ENCODE measurements at regions not wholly inside any gene's neighbourhood (a gene's known extent, or its start where the extent isn't known, plus 50 kb on each side); places are given as distances from the start of the nearest gene placed in this dataset.

DNA sequence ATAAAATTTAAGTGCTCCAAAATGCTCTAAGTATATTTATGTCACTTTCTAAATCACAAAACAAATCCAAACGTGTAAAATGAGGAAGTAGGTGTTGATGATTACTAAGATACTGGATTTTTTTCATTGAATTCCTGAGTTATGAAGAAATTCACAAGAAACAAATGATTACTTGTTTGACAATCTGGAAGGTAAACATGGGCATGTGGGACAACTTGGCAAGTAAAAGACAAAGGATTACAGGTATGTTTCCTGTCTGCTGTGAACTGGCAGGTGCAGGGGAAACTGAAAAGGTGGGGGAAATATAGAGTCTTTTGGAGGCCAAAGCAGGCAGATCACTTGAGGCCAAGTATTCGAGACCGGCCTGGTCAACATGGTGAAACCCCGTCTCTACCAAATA lies 252.7 kb upstream of the AZI2 start:
- Histone ChIP-seq H2BK120ac (replicated peaks; ENCODE audit: low read depth, low read length) (no peak overlapping the region), H3K4me1 (replicated peaks in 1 of 4; ENCODE audit: control insufficient read depth in 3 of 4, insufficient read depth in 4 of 4, low read length in 3 of 4) (no peaks in the 10 kb centered on the region), H2AFZ (ENCODE audit: low read length) (no peak overlapping the region), H2BK5ac (ENCODE audit: low read depth, low read length) (no peak overlapping the region), H3K23ac (ENCODE audit: insufficient read length) (no peak overlapping the region), H3K79me1 (ENCODE audit: low read depth, low read length) (no peaks in the 10 kb centered on the region), H2BK12ac (ENCODE audit: low read depth, low read length) (no peak overlapping the region), H4K20me1 (replicated peaks in 1 of 2; ENCODE audit: control insufficient read depth in 1 of 2, insufficient read depth in 2 of 2, low read length in 2 of 2) (no peaks in the 10 kb centered on the region), H3K18ac (ENCODE audit: extremely low read depth, low read length) (no peak overlapping the region), H3K4ac (replicated peaks; ENCODE audit: insufficient read length, low read depth, low read length) (no peak overlapping the region), H3K9ac (replicated peaks in 1 of 4; ENCODE audit: extremely low read depth in 1 of 4, low read depth in 3 of 4, low read length in 3 of 4) (no peak overlapping the region), H4K8ac (ENCODE audit: extremely low read depth, insufficient read depth, low read length) (no peak overlapping the region), H4K5ac (ENCODE audit: insufficient read length, low read depth, low read length) (no peak overlapping the region), H3K56ac (replicated peaks; ENCODE audit: insufficient read length, low read depth, low read length) (no peak overlapping the region), H3K4me2 (ENCODE audit: insufficient read depth in 1 of 2, low read depth in 2 of 2, low read length in 2 of 2) (no peak overlapping the region), H3K23me2 (ENCODE audit: low read depth, low read length) (no peaks in the 10 kb centered on the region; the same call in 1 of the 2 replicates), H3K14ac (ENCODE audit: insufficient read length) (no peak overlapping the region), H2AK5ac (ENCODE audit: low read depth, low read length) (no peak overlapping the region), H3K36me3 (ENCODE audit: control insufficient read depth in 2 of 4, insufficient read depth in 4 of 4, low read length in 3 of 4) (no peaks in the 10 kb centered on the region), H3K27ac (ENCODE audit: low read depth, low read length) (no peak overlapping the region), H3K9me3 (ENCODE audit: insufficient read depth in 2 of 2, low read depth in 1 of 2, low read length in 1 of 2) (no peaks in the 10 kb centered on the region), H2BK20ac (ENCODE audit: low read length) (no peak overlapping the region), H3K27me3 (replicated peaks in 1 of 4; ENCODE audit: control insufficient read depth in 3 of 4, extremely low read depth in 1 of 4, insufficient read depth in 3 of 4, low read length in 3 of 4) (no peaks in the 10 kb centered on the region), H3K79me2 (ENCODE audit: control insufficient read depth in 1 of 2, insufficient read depth in 2 of 2, low read length in 2 of 2) (no peaks in the 10 kb centered on the region), H3K4me3 (ENCODE audit: extremely low read depth in 1 of 4, insufficient read depth in 2 of 4, low read depth in 3 of 4, low read length in 4 of 4) (no peak overlapping the region), H2BK15ac (ENCODE audit: low read length) (no peak overlapping the region), H4K91ac (replicated peaks; ENCODE audit: insufficient read length, low read length) (no peak overlapping the region)
- CTCF ChIA-PET (ENCODE audit: partially characterized antibody): no interaction called here
- POLR2A ChIA-PET (ENCODE audit: partially characterized antibody): no interaction called here
- WGBS, 2 experiments (ENCODE audit: extremely low coverage in 1 of 2, insufficient coverage in 1 of 2, insufficient read length in 1 of 2, insufficient replicate concordance in 2 of 2, low coverage in 1 of 2, low lambda C conversion rate in 2 of 2, missing lambda C conversion rate in 1 of 2): 80% methylated on average over 4 of the region's 4 CpGs; no CpG with 5 or more reads in 1 of the 2 experiments
- FAIRE-seq (no peak), DNase-seq (ENCODE audit: low read depth in 1 of 2, low spot score in 2 of 2) (no peak)
- TF ChIP-seq CEBPB (IDR thresholded peaks at IDR 0.05; ENCODE audit: low read depth, low read length): no peak
- TF ChIP-seq TEAD4 (IDR thresholded peaks at IDR 0.05; ENCODE audit: low read depth, low read length): no peak
- no peak for TF ChIP-seq RXRA (IDR thresholded peaks at IDR 0.05; ENCODE audit: insufficient read depth, low read depth, low read length)
- no peak for TF ChIP-seq RBBP5 (IDR thresholded peaks at IDR 0.05; ENCODE audit: borderline replicate concordance, low read depth, low read length)
- TF ChIP-seq NRF1 (IDR thresholded peaks at IDR 0.05; ENCODE audit: low read depth, low read length): no peak
- no peak for TF ChIP-seq RFX5 (IDR thresholded peaks at IDR 0.05; ENCODE audit: borderline replicate concordance, low read depth, low read length)
- TF ChIP-seq CHD2 (IDR thresholded peaks at IDR 0.05; ENCODE audit: low read length): no peak
- no peak for TF ChIP-seq RNF2 (IDR thresholded peaks at IDR 0.05; ENCODE audit: borderline replicate concordance, low read depth, low read length, missing control alignments, poor library complexity, severe bottlenecking)
- no peak for TF ChIP-seq TAF1 (IDR thresholded peaks at IDR 0.05; ENCODE audit: low read depth, low read length)
- no peak for TF ChIP-seq POLR2A (IDR thresholded peaks at IDR 0.05; ENCODE audit: control extremely low read depth in 1 of 2, low read depth in 2 of 2, low read length in 2 of 2)
- TF ChIP-seq EGR1 (IDR thresholded peaks at IDR 0.05; ENCODE audit: borderline replicate concordance, low read depth, low read length): no peak

All from H1 (cell line).